ENCODE measurements at regions not wholly inside any gene's neighbourhood (a gene's known extent, or its start where the extent isn't known, plus 50 kb on each side); places are given as distances from the start of the nearest gene placed in this dataset.
"Not testable (repeated sequence)": the region's sequence is repeated elsewhere in the genome, so short reads cannot be mapped to it uniquely, and the experiment has no call there.

- H3K4me3 ChIP-seq, H3K27me3 ChIP-seq, H3K9me3 ChIP-seq, DNase-seq, H3K36me3 ChIP-seq: not testable (repeated sequence)
Observed at GRCh38 chr11:134961386-134961785, 549.3 kb upstream of the B3GAT1 start.

DNA sequence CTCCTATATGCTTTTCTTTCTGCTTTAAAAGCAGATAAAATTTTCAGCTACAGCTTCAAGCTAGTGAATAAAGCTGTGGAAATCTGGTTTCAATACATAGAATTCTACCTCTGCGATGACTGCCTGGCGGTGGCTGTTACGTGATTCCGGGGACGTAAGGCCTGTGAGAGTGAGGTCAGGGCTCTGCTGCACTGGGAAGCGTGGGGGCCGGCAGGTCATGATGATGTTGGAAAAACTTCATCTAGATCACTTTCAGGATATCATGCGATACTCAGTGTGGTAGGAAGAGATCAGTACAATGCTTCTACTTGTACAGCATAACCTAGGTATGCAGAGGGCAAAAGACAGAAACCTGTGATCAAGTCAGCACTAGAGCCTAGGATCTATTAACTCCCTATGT lies 546.8 kb upstream of the B3GAT1 start:
- no peak for DNase-seq

GRCh38 chr11:134958336-134958640 lies 546.2 kb upstream of the B3GAT1 start:
- Histone ChIP-seq H3K27me3 (no peaks in the 10 kb centered on the region), H3K4me3 (no peak overlapping the region), H3K9me3 (no peaks in the 10 kb centered on the region), H3K36me3 (no peaks in the 10 kb centered on the region)
- DNase-seq = no peak

More for the DNA sequence above, 546.8 kb upstream of the B3GAT1 start:
- Histone ChIP-seq H3K36me3 (no peaks in the 10 kb centered on the region), H3K4me3 (no peak overlapping the region), H3K9me3 (no peaks in the 10 kb centered on the region), H3K27me3 (no peaks in the 10 kb centered on the region)

- no peak overlapping the region for H3K4me3 ChIP-seq
- no peak for DNase-seq
- no peaks in the 10 kb centered on the region for H3K27me3 ChIP-seq
- H3K36me3 ChIP-seq = no peaks in the 10 kb centered on the region
- no peaks in the 10 kb centered on the region for H3K9me3 ChIP-seq
Observed at GRCh38 chr11:134957540-134958335, 545.7 kb upstream of the B3GAT1 start.

- Histone ChIP-seq H3K4me3 (no peak overlapping the region), H3K27me3 (no peaks in the 10 kb centered on the region), H3K9me3 (no peaks in the 10 kb centered on the region), H3K36me3 (no peaks in the 10 kb centered on the region)
- no peak for DNase-seq
Observed at GRCh38 chr11:134956450-134957210, 544.6 kb upstream of the B3GAT1 start.

- DNase-seq, H3K27me3 ChIP-seq, H3K36me3 ChIP-seq, H3K9me3 ChIP-seq, H3K4me3 ChIP-seq: not testable (repeated sequence)
Observed at GRCh38 chr11:134955970-134956369, 543.9 kb upstream of the B3GAT1 start.

DNA sequence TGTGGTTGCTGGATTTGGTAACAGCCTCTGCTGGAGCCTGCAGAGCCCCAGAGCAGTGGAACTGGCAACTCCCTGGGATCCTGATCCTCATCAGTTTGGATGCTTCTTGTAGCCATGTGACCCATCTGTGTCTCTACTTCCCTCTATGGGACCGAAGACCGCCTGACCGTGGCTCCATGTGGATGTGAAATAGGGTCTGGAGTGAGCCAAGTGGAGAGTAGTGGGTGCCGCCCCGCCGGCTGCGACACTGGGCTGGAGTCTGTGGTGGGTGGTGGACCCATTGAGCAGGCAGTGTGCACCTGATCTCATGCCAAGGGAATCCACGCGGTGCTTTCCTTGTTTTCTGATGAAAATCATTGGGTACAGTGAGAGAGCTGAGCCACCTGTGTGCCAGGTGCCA lies 543.2 kb upstream of the B3GAT1 start:
- no peaks in the 10 kb centered on the region for H3K9me3 ChIP-seq
- no peaks in the 10 kb centered on the region for H3K36me3 ChIP-seq
- no peaks in the 10 kb centered on the region for H3K27me3 ChIP-seq
- DNase-seq = no peak
- H3K4me3 ChIP-seq = no peak overlapping the region

GRCh38 chr11:134954456-134954855 lies 542.4 kb upstream of the B3GAT1 start:
- H3K36me3 ChIP-seq, DNase-seq, H3K9me3 ChIP-seq, H3K27me3 ChIP-seq, H3K4me3 ChIP-seq: not testable (repeated sequence)

DNA sequence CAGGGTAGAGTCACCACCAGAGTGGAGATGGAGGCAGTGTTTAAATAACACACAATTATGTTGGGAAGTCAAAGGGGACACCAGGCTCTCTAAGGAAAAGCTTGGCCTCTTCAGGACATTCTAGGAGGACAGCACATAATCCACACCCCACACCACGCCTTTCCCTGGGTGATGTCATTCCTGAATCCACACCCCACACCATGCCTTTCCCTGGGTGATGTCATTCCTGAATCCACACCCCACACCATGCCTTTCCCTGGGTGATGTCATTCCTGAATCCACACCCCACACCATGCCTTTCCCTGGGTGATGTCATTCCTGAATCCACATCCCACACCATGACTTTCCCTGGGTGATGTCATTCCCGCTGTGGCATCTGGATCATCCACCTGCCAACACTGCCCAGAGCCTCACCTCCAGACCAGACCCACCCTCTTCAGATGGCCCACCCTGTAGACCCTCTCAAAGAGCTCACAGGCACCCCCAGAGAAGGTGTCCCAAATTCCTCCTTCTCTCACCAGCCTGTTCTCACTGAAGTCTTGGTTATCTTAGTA lies 541.5 kb upstream of the B3GAT1 start:
- H3K4me3 ChIP-seq, H3K36me3 ChIP-seq, H3K9me3 ChIP-seq, DNase-seq, H3K27me3 ChIP-seq: not testable (repeated sequence)

DNA sequence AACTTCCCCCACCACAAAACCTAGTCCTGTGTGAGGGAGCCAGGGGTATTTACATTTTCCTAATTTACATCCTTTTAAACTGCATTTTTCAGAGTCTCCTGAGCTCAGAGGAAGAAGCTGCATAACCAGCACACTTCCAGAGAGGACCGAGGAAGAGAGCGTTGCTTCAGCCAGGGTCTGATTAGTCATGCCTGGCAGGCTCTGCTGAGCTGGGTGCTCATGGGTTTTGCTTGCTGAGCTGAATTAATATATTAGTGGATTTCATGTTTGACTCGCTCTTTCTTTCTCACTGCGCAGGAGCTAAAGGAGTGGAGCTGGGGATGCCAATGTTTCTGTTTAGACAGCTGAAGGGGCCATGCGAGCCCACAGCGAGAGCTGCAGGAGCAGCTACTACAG lies 539.3 kb upstream of the B3GAT1 start:
- Histone ChIP-seq H3K4me3 (no peak overlapping the region), H3K27me3 (no peaks in the 10 kb centered on the region), H3K36me3 (no peaks in the 10 kb centered on the region), H3K9me3 (no peaks in the 10 kb centered on the region)
- DNase-seq = peak; percentile 88

DNA sequence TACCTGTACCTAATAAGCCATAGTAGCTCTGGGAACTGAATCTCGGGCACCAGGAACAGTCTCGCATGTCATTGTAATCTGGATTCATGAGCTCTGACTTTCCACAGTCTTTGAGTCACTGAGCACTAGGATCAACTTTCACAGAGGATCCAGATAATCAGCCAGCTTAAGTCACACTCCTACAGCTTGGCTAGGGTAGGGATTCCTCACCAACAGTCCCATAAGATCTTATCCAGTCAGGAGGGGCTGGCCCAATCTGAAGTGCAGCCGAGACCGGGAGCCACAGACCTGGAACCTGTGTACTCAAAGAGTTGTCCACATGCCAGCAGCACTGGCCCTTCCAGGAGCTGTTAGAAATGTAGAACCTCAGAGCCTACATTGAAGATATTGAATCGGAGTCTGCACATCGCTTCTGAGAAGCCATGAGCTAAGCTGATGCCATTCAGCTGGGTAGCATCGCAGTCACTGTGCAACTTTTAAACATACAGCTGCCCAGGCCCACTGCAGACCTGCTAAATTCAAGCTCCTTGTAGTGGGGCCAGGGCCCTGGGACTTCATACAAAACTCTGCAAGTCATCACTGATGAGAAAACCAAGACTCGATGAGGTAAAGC lies 538.8 kb upstream of the B3GAT1 start:
- Histone ChIP-seq H3K4me3 (no peak overlapping the region), H3K27me3 (no peaks in the 10 kb centered on the region), H3K36me3 (no peaks in the 10 kb centered on the region), H3K9me3 (no peaks in the 10 kb centered on the region)
- peak; percentile 65 for DNase-seq

DNA sequence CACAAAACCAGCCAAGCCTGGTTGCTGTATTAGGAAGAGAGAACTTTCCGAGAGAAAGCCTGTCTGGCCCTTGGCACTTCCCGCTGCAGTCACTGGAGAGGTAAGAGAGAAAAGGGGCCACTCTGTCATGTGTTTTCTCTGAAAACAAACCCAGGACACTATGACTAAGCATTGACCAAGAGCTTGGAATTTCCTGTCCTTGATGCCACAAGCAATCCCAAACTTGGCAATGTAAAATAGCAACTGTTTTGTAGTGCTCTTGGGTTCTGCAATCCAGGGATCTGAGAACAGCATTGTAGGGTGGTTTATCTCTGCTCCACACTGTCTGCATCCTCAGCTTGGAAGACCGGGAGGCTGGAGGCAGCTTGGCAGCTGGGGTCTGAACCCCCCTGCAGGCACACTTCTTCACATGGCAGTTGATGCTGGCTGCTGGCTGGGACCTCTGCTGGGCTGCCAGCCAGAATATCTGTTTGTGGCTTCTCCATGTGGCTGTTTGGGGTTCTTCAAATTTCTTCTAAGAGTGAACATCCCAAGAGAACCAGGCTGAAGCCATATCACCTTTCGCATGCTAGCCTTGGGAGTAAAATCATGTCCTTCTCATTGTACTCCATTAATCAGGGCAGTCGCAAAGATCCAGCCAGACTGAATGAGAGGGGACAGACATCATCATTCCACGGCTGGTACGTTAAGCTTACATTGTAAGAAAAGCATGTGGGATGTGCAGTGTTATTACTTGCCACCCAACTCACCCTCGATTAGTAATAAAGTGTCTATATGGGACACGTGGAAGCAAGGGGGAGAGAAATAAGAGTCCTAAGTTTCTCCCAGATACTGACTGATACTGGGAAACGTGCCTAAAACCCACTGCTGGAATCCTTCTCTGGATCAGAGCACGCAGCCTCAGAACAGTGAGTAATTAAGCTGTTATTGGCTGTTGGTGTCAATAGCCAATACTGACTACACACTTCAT lies 537.4 kb upstream of the B3GAT1 start:
- peak; percentile 76 for DNase-seq
- Histone ChIP-seq H3K27me3 (no peaks in the 10 kb centered on the region), H3K36me3 (no peaks in the 10 kb centered on the region), H3K4me3 (no peak overlapping the region), H3K9me3 (no peaks in the 10 kb centered on the region)

DNA sequence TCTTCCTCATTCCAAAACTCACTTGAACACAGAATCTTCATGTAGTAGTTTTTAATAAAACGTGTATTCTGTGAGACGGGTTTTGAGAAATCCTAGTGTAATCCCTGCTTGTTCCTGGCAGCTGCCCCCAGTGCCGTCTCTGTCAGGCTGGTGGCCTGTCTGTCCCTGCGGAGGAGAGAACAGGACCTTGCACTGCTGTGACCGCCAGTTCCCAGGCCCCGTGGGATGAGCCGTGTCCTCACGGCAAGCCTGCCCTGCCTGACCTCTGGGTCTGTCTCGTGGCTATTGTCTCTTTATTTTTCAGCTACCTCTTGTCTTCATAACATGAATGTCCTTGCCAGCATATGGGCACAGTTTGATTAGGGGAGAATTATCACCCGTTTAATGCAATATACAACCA lies 535.5 kb upstream of the B3GAT1 start:
- H3K36me3 ChIP-seq = no peaks in the 10 kb centered on the region
- DNase-seq = no peak
- H3K4me3 ChIP-seq = no peak overlapping the region
- no peaks in the 10 kb centered on the region for H3K27me3 ChIP-seq
- no peaks in the 10 kb centered on the region for H3K9me3 ChIP-seq

DNA sequence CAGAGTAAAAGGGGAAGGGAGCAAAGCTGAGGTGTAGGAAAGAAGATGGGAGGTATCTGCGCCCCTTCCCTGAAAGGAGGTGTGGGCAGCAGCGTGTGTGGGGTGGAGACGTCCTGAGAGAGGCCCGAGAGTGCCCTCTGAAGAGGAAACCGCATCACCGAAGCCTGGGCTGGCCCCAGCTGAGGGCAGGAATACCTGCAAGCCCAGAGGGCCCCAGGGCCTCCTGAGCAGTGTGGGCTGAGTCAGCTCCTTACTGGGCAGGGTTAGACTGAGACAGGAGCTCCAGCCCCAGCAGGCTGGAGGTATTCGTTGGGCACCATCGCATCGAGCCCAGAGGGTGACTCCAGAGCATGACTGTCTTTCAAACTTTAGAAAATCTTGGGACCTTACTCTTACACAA lies 534.0 kb upstream of the B3GAT1 start:
- DNase-seq = no peak
- Histone ChIP-seq H3K36me3 (no peaks in the 10 kb centered on the region), H3K27me3 (no peaks in the 10 kb centered on the region), H3K4me3 (no peak overlapping the region), H3K9me3 (no peaks in the 10 kb centered on the region)

GRCh38 chr11:134944986-134945385 lies 532.9 kb upstream of the B3GAT1 start:
- no peak for DNase-seq
- Histone ChIP-seq H3K9me3 (no peaks in the 10 kb centered on the region), H3K36me3 (no peaks in the 10 kb centered on the region), H3K27me3 (no peaks in the 10 kb centered on the region), H3K4me3 (no peak overlapping the region)

GRCh38 chr11:134944131-134944530 lies 532.1 kb upstream of the B3GAT1 start:
- Histone ChIP-seq H3K36me3 (no peaks in the 10 kb centered on the region), H3K4me3 (no peak overlapping the region), H3K27me3 (no peaks in the 10 kb centered on the region), H3K9me3 (no peaks in the 10 kb centered on the region)
- DNase-seq = peak; percentile 37
